T follicular helper cell (primary cell): ENCODE measurements at regions not wholly inside any gene's neighbourhood (a gene's known extent, or its start where the extent isn't known, plus 50 kb on each side); places are given as distances from the start of the nearest gene placed in this dataset.

ENCODE experiments used
- DNase-seq: peaks from one replicate; pipeline ENCODE4 v3.0.0-alpha.2; 2020; ENCODE audit warnings: low read depth

- no peak for DNase-seq
Observed at GRCh38 chr3:150168698-150169097, 198.0 kb upstream of the PFN2 start.

- no peak for DNase-seq
Observed at GRCh38 chr3:150165396-150166094, 194.8 kb upstream of the PFN2 start.

- no peak for DNase-seq
Observed at GRCh38 chr3:150161011-150161410, 190.3 kb upstream of the PFN2 start.

GRCh38 chr3:150158943-150159625 is 188.4 kb upstream of the PFN2 start:
- no peak for DNase-seq

- no peak for DNase-seq
Observed at GRCh38 chr3:150152567-150152966, 181.9 kb upstream of the PFN2 start.

GRCh38 chr3:150150633-150151032 is 179.9 kb upstream of the PFN2 start:
- no peak for DNase-seq

GRCh38 chr3:150149651-150150051 is 179.0 kb upstream of the PFN2 start:
- DNase-seq: no peak

DNA sequence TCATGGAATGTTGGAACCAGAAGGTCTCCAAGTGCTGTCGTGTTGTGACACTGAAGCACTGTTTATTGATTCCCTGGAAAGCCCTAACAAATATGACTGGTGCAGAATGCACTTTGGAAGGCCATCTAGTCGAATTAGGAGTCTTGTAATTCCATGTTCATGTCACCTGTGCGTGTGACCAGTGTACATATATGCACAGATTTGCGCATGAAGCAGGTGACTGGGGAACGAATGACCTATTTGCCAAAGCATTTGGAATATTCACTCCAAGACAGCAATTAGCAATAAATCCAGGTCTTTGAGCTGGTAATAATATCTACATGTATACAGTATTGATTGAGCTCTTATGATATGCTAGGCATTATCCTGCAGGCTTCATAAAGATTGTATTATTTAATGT is 177.5 kb upstream of the PFN2 start:
- DNase-seq: no peak

GRCh38 chr3:150147776-150148175 is 177.1 kb upstream of the PFN2 start:
- no peak for DNase-seq

GRCh38 chr3:150146991-150147761 is 176.5 kb upstream of the PFN2 start:
- DNase-seq: no peak

DNA sequence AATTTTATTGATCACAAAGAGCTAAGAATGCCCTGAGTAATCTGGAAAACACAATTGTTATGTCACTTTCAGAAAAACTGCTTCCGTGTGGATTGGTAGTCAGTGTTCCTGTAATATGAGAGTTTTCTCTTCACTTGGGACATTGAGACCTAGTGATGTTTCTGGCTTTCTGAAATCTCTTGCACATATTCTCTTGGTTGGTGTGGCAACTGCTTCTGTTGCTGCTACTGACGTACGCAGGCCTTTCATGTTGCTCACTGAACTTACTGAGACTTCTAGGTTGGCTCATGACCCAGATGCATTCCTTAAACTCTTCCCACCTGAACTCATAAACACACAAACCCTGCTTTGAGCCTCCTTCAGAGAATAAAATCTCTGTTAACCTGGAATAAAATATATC is 175.0 kb upstream of the PFN2 start:
- DNase-seq: no peak

GRCh38 chr3:150144191-150144708 is 173.6 kb upstream of the PFN2 start:
- DNase-seq: no peak

DNA sequence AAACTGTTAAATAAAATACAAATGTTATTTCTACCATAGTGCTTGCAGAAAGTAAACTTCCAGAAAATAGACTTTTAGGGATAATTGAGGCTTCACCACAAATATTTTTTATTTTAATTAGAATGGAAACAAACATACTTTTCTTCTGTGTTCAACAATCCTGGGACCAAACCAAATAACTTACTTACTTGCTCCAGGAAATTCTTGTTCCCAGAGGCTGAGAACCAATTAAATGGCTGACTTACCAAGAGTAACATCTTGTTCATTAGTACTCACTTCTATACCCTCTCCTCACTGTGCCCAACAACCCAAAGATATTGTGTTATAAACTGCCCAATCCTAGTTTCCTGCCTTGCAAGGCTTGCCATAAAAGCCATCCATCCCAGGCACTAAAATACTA is 172.2 kb upstream of the PFN2 start:
- DNase-seq: no peak

DNA sequence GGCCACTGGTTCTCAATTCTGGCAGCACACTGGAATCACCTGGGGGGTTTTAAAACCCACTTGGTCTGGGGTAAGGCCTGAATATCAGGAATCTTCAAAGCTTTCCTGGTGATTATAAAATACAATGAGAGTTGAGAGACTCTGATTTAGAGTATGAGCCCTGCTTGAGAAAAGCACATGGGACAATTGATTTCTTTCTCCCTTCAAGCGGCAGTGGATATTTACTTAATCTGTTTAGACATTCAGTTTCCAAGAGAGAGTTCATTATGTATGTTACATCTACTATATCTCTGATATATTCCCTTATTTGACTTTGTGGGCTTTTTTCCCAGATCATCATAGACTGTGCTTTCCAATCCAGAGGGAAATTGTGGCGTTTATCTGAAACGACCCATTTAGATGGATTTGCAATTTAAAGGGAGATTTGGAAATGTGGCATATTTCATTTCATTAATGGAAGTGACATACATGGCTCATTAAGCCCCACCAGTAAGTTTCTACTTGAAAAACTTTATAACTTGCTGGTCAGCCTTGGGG is 171.2 kb upstream of the PFN2 start:
- DNase-seq: no peak

DNA sequence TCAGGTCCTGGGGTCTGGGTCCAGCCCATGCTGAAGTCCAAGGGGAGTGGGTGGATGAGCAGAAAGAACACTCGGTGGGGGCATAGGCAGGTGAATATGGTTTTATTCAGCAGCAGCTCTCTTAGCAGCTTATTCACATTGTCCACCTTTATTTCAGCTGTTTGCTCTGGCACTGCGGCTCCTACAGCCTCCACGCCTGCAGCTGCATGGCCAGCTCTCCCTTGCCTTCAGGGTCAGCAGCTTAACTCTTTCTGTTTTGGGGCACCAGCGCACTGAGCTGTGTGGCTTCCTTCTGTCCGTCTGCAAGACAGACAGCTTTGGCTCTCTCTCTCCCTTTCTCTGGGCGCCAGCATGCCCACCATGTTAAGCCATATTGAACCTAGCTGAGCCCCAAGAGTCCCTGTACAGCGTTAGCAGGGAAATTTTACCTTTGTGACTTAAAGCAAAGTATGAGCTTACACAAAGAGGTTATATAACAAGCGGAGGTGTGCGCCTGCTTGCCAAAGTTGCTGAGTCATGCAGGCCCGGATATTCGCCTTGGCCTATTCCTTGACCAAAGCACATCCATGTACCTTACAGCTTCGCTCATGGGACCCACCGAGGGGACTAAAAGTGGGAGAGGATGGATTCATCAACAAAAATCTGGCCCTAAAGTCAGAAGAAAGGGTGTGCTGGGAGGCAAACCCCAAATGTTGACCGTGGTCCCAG is 170.1 kb upstream of the PFN2 start:
- no peak for DNase-seq

GRCh38 chr3:150138824-150139223 is 168.1 kb upstream of the PFN2 start:
- no peak for DNase-seq

GRCh38 chr3:150136242-150136641 is 165.5 kb upstream of the PFN2 start:
- DNase-seq: no peak

- DNase-seq: no peak
Observed at GRCh38 chr3:150135287-150135721, 164.6 kb upstream of the PFN2 start.

DNA sequence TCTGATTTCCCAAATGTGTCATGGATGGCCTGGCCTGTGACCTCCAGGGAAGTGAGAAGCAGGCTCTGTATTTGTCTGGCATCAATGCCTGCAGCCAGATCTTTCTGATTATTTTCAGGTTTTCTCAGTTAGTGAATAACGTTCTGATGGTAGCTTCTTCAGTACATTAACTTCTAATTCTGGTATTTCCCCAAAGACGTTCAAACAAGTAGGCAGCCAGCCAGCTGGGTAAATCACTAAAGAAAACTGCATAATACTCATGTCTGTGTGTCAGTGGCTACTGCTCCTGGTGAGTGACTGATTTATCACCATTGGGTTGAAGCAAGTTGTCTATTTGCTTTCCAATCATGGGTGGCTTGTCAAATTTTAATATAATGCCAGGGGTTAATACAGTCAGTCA is 162.6 kb upstream of the PFN2 start:
- no peak for DNase-seq

- no peak for DNase-seq
Observed at GRCh38 chr3:150132101-150132749, 161.5 kb upstream of the PFN2 start.

- DNase-seq: no peak
Observed at GRCh38 chr3:150131663-150132062, 161.0 kb upstream of the PFN2 start.
